ENCODE measurements at regions not wholly inside any gene's neighbourhood (a gene's known extent, or its start where the extent isn't known, plus 50 kb on each side); places are given as distances from the start of the nearest gene placed in this dataset.

DNA sequence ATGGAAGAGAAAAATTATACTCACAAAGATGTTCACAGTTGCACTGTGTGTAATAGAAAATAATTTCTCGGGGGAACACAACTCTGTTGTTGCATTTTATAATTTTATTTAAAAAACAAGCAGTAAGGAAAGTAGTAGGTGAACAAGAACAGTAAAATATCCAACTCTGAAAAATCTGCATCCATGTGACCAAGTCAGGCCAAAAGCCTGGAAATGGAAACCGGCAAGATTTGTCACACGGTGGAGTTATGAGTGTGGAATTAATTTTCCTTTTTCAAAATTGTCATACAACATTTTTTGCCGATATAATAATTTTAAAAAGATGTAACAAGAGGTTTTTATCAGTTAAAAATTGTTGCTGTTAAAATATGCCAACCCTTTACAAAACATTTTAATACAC is 1421.5 kb downstream of the BRD1 start:
- no peak for TF ChIP-seq EZH2phosphoT487 (IDR thresholded peaks at IDR 0.05; ENCODE audit: borderline replicate concordance)
- TF ChIP-seq, protein P1, sequence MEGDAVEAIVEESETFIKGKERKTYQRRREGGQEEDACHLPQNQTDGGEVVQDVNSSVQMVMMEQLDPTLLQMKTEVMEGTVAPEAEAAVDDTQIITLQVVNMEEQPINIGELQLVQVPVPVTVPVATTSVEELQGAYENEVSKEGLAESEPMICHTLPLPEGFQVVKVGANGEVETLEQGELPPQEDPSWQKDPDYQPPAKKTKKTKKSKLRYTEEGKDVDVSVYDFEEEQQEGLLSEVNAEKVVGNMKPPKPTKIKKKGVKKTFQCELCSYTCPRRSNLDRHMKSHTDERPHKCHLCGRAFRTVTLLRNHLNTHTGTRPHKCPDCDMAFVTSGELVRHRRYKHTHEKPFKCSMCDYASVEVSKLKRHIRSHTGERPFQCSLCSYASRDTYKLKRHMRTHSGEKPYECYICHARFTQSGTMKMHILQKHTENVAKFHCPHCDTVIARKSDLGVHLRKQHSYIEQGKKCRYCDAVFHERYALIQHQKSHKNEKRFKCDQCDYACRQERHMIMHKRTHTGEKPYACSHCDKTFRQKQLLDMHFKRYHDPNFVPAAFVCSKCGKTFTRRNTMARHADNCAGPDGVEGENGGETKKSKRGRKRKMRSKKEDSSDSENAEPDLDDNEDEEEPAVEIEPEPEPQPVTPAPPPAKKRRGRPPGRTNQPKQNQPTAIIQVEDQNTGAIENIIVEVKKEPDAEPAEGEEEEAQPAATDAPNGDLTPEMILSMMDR (conservative IDR thresholded peaks at IDR 0.05; ENCODE audit: low read length): no peak
